HG03565 (cell line): ENCODE measurements at regions not wholly inside any gene's neighbourhood (a gene's known extent, or its start where the extent isn't known, plus 50 kb on each side); places are given as distances from the start of the nearest gene placed in this dataset.
"Not testable (repeated sequence)": the region's sequence is repeated elsewhere in the genome, so short reads cannot be mapped to it uniquely, and the experiment has no call there.

Experiments used
- ATAC-seq: cut with Tn5 transposase; IDR thresholded peaks from one replicate; pipeline ENCODE4 v1.9.1; 2021; ENCODE audit warnings: mild to moderate bottlenecking, moderate library complexity; ENCODE audit not compliant: unreplicated experiment

DNA sequence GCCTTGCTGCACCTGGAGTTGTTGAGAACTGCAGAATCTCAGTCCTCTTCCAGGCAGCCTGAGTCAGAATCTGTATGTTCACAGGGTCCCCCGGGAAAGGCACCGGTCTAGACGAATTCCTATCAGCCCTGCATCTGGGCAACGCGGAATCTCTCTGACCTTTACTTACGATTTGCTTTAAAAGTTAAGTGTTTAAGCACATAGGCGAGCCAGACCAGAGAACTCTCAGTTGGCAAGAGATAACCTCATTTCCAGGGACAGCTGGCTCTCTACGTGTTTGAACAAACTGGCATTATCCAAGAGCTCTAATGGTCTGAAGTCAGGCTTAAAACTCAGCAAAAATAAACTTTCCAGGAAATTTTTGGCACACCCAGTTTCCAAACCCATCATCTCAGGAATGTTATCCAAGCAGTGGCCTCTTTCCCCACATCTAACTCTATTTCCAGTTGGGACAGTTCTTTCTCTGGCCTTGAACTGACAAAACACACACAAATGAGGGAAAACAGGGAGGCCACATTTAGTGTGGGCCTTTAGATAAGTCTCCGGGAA, 53.4 kb downstream of the HES1 start:
- no peak for ATAC-seq

DNA sequence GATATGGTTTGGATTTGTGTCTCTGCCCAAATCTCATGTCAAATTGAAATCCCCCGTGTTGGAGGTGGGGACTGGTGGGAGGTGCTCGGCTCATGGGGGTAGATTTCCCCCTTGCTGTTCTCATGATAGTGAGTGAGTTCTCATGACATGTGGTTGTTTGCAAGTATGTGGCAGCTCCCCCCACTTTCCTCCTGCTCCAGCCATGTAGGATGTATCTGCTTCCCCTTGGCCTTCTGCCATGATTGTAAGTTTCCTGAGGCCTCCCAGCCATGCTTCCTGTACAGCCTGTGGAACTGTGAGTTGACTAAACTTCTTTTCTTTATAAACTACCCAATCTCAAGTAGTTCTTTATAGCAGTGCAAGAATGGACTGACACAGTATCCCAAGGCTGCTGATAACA, 55.9 kb downstream of the HES1 start:
- ATAC-seq, result not testable (repeated sequence)

DNA sequence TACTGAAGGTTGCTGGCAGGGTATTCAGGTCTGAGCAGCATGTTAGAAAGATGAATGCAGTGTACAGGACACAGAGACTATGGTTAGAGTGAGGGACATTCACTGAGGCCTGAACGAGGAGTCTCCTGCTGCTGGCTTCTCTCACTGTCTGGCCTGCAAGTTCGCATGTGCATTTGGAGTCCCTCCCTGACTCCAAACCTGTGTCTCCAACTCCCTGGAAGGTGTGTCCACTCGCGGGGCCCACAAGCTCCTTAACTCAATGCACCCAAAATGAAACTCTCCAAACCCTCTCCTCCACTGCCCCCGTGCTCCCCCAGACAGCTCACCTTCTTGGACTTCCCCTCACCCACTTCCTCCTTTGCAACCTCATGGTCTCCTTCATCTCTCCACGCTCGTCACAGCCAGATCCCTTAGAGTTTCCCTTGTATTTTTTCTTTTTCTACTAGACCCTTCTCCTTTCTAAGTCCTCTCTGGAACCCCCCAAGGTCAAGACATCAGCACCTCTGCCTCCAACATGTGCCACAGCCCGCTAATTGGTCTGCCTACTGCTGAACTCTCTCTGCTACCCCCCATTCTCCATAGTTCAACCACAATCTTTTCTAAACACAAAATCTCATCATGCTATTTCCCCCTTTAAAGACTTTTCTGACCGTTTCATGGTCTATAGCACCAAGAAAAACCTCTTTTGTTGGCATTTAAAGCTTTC, 58.3 kb downstream of the HES1 start:
- ATAC-seq, result no peak

DNA sequence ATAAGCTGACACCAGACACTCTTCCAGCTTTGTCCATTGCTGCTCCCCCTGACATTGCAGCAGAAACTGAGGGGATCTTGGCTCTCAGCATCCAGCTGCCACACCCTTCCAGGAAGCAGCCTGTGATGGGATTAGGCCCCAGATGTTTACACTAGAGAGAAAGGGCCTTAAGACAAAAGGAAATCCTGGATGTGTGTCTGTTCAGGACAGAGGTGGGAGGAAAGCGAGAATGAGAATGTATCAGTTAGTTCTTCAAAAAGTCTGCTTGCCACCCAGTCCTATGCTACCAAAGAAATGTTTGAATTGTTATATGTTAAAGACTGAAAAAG, 58.8 kb downstream of the HES1 start:
- no peak for ATAC-seq

DNA sequence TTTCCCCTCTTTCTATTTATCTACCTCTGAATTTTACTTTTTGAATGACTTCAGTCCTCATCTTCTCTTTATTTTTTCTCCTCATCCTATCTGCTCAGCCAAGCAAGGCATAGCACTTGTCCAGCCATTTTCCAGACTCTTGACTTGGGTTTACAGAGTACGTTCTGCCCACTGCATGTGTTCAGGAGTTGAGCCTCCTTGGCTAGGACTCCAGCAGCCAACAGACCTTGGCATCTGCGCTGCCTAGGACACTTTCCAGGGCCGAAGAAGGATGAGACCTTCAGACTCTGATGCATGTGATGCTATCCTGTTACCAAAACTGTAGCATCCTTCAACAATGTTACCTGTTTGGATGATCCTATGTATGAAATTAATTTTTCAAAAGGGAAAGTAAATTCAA, 59.7 kb downstream of the HES1 start:
- ATAC-seq, result no peak

DNA sequence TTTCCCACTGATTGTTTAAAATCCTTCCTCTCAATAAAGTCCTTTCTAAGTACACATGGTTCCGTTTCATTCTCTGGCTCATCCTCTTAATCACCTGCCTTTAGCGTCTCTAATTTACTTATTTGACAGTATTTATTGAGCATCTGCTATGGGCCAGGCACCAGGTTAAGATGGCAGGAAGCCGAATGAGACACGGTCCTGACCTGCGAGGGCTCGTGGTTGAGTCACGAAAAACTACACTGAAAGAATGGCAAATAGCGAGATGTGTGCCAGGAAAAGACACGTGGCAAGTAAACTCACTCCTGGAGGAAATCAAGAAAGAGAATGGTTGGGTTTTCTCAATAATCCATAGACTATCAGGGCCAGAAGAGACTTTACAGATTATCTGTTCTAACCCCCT, 60.9 kb downstream of the HES1 start:
- no peak for ATAC-seq

DNA sequence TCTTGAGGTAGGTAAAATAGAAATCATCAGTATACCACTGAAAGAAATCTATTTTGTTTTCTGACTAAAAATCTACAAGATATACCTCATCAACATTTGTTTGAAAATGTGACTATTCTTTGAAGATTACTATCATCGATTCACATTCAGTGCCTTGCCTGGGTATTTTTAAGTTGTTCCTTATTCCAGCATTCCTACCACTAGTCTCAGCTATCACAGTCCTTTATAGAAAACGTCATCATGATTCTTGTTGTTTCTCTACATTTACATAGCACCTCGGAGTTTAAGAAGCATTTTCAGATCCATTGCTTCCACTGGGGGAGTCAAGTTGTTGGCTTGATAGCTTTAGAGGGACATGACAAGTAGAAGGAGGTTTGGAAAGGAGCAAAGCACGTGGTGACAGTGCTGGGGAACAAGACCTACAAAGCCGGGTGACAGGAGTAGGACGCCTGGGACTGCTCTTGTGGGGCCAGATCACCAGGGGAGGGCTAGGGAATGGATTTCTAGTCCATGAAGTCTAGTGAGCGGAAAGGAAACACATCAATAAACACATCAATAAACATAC, 61.5 kb downstream of the HES1 start:
- ATAC-seq, result no peak

DNA sequence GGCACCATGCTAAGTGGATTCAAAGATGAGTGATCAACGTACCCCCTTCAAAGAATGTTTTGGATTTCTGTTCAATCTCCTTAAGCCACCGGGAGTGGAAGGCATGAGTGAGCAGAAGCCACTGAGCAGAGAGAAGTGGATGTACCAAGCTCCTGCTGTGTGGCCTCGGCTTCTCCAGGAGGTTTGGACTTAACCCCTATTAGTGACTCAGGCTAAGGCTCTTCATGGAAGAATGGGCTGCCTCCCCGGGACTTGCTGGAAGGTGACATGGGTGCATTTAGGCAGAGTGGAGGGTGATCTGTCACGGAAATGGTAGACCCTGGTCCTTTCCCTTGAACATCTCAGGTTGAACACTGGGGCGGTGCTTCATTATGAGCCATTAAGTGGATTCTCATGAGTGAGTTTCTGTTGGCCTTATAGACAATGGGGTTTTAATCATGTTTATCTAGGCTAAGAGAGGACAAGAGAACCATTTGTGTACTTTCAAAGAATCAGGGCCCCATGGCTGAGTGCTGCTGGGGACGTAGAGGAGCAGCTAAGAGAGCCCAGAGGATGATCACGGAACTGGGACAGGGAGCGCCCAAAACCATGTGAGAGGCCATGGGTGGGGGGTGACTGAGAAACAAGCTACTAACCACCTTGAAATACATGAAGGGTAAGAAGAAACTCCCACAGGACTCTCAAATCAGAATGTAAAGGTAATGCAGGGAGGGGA, 62.2 kb downstream of the HES1 start:
- ATAC-seq, result no peak

DNA sequence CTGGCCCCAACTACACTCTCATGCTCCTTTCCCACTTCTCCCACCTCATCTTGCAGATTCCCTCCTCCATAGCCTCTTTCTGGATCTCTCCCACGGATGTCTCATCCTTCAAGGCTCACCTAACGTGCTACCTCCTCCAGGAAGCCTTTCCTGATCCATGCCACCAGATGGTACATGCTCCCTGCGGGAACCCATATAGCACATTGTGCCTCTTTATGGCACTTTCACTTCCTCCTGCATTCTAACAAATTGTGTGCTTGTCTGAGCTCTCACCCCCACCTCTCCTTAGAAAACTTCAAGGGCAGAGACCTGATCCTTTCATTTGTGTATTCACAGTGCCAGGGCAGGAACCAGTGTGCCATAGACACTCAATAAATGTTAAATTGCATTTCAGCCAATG, 63.0 kb downstream of the HES1 start:
- no peak for ATAC-seq

DNA sequence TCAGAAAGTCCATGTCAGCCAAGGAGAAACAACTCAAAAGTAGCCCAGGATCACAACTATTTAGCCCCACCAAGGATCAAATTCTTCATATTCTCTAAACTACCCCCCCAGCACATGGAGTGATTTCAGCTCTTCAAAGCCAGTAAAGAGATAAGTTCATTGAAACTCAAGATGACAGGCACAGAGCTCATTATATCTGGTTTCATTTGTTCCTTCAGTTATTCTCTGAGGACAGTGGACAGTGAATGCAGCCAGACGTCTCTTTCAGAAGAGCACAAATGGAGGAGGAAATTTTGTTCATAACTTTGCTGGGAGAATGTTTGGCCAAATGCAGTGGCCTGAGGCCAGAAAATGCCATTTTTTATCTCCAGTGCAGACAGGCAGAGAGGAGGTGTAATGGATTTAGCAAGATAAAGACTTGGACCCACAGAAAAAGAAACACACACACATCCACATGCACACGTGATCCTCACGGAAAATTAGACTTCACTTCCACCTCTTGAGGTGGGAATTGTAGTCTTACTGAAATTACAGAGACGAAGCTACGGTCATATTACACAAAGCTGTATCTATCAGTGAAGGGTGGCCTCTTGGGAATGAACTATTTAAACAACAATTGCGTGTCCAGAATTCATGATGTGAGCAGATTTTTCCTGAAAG, 64.6 kb downstream of the HES1 start:
- no peak for ATAC-seq

DNA sequence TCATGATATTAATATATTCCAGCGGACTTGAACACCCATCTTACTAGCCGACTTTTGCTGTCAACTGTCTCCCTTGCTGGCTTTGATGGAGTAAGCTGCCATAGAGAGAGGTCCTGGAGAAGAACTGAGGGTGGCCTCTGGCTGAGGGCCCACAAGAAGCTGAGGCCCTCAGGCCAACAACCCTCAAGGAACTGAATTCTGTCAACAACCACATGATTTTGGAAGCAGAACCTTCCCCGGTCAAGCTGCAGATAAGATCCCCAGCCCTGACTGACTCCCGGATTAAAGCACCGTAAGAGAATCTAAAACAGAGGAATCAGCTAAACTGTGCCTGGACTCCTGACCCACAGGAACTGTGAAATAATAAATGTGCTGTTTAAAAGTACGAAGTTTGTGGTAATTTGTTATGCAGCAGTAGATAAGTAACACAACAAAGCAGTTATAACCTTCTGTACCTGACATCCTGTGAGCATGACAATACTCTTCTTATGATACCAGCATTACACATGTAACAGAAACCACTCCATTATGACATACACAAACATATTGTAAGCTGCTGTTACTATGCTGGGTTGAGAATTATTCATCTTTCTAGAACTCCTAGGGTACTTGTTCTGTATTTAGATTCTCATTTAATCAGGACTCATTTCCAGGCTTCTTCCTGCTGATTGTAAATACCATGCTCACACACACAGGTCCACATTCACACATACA, 66.2 kb downstream of the HES1 start:
- no peak for ATAC-seq

DNA sequence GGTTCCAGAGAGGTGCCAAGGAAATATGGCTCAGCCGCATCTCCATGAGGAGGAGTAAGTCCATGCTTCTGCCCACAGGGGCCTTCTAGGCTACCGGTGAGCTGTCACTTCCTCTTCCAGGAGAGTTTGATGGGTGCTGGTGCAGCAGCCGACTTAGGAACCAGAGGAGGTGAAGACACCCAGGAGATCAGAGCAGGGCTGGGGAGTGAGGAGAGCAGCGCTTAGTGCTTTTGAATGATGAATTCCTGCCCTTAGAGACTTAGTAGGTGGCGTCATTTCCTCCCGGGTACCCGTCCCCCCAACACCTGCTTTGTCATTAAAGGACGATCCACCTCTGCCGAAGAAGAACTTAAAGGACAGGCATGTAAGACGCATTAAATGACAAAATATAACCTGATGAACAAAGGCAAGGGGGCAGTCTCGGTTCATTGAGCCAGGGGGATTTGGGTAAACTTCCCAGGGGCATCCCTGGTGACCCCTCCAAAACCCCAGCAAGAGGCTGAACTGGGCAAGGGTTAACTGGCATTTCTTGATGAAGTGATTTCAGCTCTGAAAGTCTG, 67.6 kb downstream of the HES1 start:
- no peak for ATAC-seq

DNA sequence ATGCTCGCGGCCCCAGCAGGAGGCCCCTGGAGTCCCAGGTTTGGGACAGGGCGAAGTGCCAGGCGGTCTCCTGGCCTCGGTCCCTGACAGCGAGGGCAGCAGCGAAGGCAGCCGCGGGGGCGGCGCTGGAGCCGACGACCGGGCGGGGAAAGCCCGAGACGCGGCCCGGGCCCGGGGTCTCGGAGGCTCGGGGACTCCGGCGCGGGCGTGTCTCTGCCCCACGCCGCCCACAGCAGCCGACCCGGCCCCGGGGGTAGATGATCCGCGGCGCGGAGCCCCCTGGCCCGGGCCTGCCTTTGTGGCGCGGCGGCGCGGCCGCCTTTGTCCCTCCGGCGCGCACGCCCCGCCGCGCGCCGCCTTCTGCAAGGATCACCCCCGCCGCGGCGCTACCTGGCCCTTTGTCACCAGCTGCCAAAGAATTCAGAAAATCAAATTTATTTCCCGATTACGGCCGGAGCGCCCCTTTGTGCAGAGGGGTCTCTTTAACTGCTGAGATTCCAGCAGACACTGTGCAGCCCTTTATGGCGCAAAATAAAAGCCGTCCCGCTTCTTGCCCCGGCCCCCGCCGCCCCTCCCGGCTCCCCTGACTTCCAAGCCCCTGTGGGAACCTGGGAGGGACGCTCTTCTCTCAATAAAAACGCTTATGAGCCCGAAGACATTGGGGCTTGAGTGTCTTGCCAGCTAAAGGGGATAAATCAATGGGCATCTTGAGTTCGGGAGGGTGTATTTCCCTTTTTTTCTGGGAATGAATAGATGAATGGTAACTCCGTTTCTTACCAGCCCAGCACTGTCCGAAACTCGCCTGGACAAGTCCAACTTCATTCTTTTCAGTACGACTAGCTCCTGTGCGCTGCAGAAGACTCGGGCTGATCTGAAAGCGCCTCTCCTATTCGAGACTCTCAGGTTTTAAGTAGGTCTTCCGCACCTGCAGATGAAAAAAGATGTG, 68.4 kb downstream of the HES1 start:
- ATAC-seq, result no peak

DNA sequence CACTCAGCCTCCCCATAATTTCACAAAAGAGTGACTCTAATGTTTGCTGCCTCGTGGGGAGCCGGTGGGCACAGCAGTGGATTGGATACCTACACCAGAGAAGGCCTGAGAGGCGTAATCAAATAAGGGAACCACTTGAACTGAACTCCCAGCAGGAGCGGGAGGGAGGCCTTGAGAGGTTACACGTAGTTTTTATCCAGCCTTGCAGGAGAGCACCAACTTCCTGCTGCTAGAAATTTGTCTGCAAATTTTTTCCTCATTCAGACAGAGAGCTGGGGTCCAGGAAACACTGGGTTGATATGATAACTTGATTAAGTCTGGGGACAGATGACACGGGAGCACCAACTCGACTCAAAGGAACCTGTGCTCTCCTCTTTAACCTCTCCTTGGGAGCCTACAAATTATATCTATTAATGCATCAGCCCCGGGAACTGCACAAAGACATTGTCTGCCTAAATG, 69.8 kb downstream of the HES1 start:
- no peak for ATAC-seq

DNA sequence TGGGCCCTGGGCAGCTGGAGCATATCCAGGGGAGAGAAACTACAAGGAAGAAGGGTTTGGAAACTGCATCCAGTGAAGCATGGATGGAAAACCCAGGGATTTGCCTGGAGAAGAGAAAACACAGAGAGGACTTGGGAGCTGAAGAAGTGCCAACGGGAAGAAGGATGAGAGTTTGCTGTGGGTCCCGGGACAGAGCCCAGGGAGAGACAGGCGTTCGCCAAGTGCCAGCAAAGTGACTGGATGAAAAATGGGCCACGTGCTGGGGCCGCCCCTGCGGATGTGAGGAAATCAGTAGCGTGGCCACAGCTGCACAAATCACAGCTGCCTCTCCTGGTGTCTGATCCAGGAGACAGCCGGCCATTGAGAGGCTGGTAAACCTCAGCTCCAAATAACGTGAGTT, 70.4 kb downstream of the HES1 start:
- ATAC-seq, result no peak

DNA sequence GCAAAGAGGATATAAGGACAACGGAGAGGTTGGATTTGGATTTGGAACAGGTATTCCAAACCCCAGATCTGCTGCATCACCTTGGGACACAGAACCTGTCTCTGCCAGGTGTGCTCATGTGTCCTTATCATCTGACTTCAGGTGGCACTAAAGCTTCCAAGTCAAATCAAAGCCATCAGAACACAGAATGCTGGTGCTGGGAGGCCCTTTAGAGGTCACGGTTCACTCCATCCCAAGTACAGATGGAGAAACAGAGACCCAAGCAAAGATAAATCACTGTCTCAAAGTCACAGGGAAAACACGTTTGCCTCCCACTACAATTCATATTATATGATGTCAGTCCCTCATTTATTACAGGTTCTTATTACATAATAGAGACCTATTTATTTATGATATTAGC, 72.8 kb downstream of the HES1 start:
- no peak for ATAC-seq

DNA sequence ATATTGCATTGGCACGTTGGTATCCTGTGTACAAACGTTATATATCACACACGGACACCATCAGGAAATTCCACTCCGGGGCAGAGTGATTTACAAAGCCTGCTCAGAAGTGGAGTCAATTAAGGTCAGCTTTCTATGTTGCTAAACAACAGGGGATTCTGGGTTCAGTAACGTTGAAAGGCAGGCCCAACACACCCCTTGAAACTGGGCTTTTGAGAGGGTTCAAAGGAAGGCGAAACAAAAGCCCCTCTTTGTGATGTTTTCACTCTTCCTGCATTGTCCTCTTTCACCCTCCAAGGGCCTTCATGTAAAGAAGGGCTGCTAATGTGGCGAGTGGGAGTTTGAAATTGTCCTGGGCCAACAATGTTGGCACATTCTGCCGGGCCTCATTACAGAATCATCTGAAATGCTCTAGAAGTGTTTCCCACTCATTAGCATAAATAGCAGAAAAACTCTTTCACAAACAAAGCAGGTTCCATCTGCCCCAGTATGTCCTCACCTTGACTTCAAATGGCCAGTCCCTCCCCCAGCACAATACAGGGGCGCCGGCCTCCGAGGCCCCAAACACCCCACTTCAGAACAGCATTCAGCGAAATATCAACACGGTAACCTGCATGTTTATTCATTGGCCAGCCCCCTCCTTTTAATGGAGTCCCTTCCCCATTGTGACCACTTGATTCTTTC, 76.4 kb downstream of the HES1 start:
- ATAC-seq, result no peak

DNA sequence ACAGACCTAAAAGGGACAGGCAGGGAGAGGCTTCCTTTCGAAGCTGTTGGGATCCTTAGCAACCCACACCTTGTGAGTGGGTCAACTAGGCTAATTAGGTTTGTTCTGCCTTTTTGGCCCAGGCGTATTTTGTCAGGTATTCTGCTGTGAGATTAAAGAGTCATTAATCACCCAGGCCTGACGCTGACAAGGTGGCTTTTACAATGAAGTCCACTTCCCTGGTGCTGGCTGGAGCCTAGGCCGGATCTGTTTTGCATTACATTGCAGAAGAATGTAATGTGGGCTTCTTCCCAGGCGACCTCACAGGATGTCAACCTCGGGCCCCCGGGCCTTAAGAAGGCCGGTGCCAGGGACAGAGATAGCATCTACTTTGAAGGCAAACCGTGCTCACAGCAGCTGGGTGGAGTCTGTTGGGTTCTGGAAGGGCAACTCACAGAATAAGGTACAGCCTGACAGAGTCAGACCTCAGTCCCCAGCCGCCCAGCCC, 76.9 kb downstream of the HES1 start:
- ATAC-seq, result no peak

DNA sequence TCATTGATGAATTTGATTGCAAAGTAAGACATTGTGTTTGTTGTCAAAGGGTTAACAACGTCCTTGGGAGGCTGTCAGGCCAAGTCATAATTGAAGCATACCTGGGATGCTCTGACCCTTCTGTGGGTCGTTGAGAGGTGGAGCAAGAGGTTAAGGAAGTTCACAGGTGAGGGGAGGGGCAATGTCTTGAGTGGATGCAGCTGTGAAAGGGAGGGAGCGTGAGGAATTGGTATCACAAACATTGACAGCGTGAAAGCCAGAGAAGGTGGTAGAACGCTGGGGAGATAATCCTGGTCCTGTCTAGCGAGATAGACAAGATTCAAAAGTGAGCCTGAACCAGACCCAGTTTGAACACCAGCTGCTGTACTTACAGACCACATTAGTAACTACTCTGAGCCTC, 79.4 kb downstream of the HES1 start:
- ATAC-seq, result no peak
